DMS 273 treated with DMSO at 0.1 percent for 48 hours (cell line): ENCODE measurements at regions not wholly inside any gene's neighbourhood (a gene's known extent, or its start where the extent isn't known, plus 50 kb on each side); places are given as distances from the start of the nearest gene placed in this dataset.

ENCODE experiments used
- DNase-seq: peaks from one replicate; lab custom pipeline; 2025; lab: John Stamatoyannopoulos, UW

GRCh38 chr2:164178835-164179465 is 442.3 kb downstream of the GRB14 start:
- no peak for DNase-seq

DNA sequence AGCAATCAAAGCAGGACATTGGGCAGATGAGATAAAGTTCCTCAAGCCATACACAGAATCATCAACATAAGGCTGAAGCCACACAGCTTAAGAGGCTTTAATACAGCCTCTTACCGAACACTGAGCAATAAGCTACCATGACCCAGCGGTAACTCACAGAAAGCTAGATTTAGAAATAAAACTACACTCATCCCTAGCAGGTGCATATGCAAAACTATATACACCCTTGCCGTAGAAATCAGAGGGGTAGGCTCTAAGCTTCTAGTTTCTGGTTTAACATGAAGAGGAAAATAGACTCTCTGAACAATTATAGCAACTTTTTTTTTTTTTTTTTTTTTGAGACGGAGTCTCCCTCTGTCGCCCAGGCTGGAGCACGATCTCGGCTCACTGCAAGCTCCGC is 428.8 kb upstream of the FIGN start:
- no peak for DNase-seq

- no peak for DNase-seq
Observed at GRCh38 chr2:164155558-164155957, 419.8 kb upstream of the FIGN start.

DNA sequence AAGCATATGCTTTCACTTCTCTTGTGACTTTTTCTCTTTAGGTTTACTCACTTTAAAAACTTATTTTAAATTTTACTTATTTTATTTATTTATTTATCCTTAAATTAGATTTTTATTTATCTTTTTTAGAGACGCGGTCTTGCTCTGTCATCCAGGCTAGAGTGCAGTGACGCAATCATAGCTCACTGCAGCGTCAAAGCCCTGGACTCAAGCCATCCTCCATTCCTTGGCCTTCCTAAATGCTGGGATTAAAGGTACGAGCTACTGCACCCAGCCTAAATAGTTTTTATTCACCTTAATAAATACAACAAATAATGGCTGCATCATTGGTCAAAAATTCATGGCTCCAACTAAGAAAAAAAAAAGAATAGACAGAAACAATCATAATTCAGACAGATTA is 415.7 kb upstream of the FIGN start:
- no peak for DNase-seq

- no peak for DNase-seq
Observed at GRCh38 chr2:164150604-164151003, 414.8 kb upstream of the FIGN start.

DNA sequence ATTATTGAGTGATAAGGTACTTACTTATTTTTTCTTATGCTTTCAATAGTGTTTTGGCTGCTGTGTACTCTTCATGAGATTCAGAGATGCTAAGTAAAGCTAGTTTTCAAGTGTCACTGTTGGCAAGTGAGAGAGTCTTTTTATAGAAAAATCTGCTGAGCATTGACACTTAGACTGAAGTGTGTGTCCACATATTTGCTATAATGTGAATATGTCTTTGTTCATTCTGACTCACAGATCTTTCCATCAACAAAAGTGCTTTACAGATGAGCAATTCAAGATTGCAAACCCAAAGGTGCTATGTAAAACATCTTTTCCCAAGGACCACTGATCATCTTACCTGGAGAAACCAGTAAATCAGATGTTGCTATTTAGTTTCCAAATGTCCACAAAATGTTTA is 410.6 kb upstream of the FIGN start:
- DNase-seq, result no peak

DNA sequence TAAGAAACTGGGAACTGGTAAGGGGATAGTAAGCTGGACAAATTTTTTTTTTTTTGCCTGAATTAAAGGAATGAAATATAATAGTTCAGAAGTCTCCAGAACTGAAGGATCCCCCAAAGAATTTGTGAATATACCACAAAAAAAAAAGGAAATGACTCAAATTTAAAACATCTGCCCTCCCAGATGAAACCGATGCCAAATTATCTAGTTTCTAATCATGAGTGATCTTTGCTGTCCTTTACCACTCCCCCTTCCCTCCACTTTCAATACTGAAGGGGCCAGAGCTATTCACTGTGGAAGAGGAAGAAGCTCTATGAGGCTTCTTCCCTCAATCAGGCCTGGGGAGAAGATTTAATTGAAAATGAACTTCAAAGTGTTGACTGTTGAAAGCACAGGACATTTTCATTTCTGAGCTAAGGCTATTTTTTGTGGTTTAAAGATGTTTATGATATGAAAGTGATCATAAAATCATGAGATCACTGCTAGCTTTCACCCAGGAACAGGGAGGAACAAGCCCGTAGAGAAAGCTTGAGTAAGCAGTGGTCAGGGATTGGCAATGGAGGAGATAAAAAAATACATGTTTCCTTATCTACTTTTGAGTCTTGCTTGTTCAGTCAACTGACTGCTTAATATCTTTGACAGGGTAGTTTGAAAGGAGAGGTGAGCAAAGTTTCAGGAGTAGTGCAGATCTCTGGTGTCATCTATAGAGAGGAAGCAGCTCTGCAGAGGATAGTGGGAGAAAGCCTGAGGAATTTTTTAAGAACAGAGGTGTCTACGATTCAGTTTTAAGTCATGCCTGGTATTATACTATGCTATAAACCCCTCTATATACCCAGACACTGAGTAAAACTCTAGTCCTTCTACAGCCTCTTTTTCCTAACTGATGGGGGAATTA is 409.5 kb upstream of the FIGN start:
- DNase-seq, result no peak

DNA sequence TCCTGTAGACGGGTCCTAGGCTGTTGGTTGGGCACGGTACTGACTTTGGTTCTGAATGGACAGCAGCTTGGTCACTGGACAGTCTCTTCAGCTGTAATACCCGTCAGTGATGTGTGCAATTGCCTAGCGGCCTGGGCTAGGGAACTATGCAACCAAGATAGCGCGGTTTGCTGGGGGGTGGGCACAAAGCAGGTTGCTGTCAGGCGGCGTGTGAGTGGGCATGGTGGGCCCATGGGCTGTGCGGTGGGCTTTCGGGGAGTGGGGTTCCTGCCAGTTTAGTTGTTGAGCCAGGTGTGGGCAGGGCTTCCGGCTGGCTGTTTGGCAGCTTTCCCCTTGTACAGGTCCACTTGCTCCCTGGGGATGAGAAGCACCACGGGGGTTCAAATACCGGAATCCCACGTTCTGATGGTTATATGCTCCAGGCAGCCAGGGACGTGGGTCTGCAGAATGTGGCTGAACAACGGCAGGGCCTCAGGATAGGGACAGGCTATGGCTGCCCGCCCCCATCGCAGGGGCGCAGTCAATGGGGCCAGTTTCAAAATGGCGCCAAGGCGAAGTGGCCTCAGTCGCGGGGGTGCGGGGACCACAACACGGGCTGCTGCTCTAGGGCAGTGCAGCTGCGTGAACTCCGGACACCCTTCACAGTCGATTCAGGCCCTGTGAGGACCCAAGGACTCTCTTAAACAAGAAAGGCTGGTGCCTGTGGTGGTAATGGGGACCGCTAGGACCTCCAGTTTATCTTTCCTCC is 407.5 kb upstream of the FIGN start:
- no peak for DNase-seq

- no peak for DNase-seq
Observed at GRCh38 chr2:164142755-164143154, 406.9 kb upstream of the FIGN start.

GRCh38 chr2:164141271-164141670 is 405.5 kb upstream of the FIGN start:
- no peak for DNase-seq

DNA sequence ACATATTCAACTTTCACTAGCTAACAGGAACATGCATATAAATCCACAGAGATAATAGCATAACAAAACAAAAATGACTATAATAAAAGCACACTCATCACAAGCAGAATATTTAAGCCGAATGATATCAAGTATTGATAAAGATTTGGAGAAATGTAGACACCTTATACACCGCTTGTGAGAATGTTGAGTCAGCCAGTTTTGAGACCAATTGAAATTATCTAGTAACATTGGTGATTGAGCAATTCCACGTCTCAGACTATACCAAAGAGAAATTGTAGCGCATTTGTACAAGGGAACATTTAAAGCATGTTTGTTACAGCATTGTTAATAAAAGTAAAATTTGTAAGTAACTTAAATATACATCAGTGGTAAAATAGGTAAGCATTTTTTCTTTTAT is 402.9 kb upstream of the FIGN start:
- no peak for DNase-seq

- no peak for DNase-seq
Observed at GRCh38 chr2:164134336-164134735, 398.5 kb upstream of the FIGN start.

- no peak for DNase-seq
Observed at GRCh38 chr2:164127971-164128527, 392.2 kb upstream of the FIGN start.

GRCh38 chr2:164126960-164127660 is 391.3 kb upstream of the FIGN start:
- no peak for DNase-seq

DNA sequence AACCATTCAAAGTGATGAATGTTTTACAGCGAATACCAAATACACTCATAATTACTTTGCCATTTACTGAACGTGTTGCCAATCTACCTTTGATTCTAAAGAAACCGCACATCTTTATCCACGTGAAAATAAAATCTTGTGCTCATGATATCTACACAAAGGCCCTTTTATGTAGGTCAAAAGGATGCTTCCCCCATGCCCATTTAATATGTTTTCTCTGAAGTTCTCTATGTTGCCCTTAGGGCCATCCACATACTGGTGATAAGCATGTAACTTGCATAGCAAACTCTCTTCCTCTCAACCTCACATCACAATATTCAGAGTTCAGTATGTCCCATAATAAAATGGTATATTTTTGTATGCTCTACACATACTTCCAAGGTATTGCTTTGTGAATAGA is 380.0 kb upstream of the FIGN start:
- no peak for DNase-seq

- DNase-seq, result no peak
Observed at GRCh38 chr2:164114937-164115336, 379.1 kb upstream of the FIGN start.

GRCh38 chr2:164112105-164112504 is 376.3 kb upstream of the FIGN start:
- no peak for DNase-seq

GRCh38 chr2:164110515-164110914 is 374.7 kb upstream of the FIGN start:
- DNase-seq, result no peak

DNA sequence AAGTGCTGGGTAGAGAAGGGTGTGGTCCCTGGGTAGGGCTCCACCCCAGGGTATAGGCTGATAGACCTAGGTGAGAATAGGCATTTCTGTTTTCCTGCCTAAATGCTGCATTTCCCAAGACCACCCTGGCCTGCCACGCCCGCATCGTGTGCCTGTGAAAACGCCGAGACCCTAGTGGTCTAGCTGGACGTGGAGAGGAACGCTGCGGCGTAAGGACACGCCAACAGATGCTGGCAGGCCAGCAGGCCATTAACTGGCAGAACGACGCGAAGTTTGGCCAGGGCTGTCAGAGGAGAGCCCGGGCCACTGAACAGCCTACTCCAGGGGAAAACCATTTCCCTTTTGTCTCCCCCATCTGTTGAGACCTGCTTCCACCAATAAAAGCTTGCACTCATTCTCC is 373.2 kb upstream of the FIGN start:
- no peak for DNase-seq

DNA sequence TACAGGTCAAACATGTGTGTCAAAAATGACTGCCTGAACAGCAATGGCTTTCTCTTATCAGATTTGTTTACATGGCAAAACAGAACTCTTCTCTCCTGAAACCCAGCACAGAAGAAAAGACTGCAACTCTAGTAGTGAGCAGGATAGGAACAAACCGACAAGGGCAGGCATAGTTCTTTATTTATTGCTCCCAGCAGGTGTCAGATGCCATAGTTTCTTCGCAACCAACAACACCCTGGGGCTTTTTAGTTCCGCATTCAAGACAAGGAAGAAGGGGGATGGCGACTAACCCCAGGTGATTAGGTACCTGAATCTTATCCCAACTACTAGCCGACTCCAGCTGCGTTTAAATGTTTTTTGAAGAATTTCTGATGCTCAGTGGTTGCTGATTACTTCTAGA is 367.5 kb upstream of the FIGN start:
- DNase-seq, result no peak

DNA sequence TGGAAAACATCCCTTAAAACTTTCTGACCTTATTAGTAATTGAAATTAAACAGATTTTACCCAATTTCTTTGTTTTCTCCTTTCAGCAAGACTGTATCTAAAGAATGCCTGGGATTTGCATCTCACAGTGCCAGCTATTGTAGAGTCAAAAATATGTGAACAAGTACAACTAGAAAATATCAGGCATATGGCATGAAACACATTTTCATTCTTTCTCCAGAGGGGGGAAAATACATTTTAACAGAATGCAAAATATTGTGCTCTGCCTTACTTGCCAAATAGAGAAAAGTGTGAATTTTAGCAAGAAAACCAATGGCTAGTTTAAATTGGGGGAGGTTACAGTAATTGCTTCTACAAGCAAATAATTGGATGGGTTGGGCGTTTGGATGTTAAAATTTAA is 366.6 kb upstream of the FIGN start:
- DNase-seq, result no peak

GRCh38 chr2:164091673-164092072 is 355.9 kb upstream of the FIGN start:
- DNase-seq, result no peak
